Bronchial epithelial cell (primary cell): ENCODE measurements at regions not wholly inside any gene's neighbourhood (a gene's known extent, or its start where the extent isn't known, plus 50 kb on each side); places are given as distances from the start of the nearest gene placed in this dataset.

Source experiments
- DNase-seq: peaks from one replicate; pipeline ENCODE4 v3.0.0-alpha.2; 2010; ENCODE audit warnings: low read depth
- FAIRE-seq: peaks from 2 replicates; lab custom pipeline; 2011; peaks lifted over from hg19 to GRCh38; lab: Jason Lieb, UNC
- H3K27me3 ChIP-seq: 2 replicates; pipeline ENCODE4 v1.5.1; 2011; ENCODE audit warnings: low read length; ENCODE audit not compliant: control insufficient read depth, insufficient read depth
- H3K36me3 ChIP-seq: 2 replicates; pipeline ENCODE4 v1.5.1; 2011; ENCODE audit warnings: low read length; ENCODE audit not compliant: control insufficient read depth, insufficient read depth
- H3K4me3 ChIP-seq: 2 replicates; pipeline ENCODE4 v1.5.1; 2011; ENCODE audit warnings: mild to moderate bottlenecking, low read depth, low read length, control low read depth
- CTCF ChIP-seq: IDR thresholded peaks from 2 replicates; pipeline ENCODE4 v1.5.1; 2011; ENCODE audit warnings: mild to moderate bottlenecking, moderate library complexity, low read length, control low read depth, inconsistent platforms; ENCODE audit not compliant: insufficient read depth, severe bottlenecking

GRCh38 chr15:38904298-38904697 lies 339.7 kb upstream of the RASGRP1 start:
- no peak overlapping the region for H3K4me3 ChIP-seq
- no peaks in the 10 kb centered on the region for H3K27me3 ChIP-seq
- no peak for TF ChIP-seq CTCF
- DNase-seq (no peak), FAIRE-seq (no peak)
- H3K36me3 ChIP-seq: no peaks in the 10 kb centered on the region

DNA sequence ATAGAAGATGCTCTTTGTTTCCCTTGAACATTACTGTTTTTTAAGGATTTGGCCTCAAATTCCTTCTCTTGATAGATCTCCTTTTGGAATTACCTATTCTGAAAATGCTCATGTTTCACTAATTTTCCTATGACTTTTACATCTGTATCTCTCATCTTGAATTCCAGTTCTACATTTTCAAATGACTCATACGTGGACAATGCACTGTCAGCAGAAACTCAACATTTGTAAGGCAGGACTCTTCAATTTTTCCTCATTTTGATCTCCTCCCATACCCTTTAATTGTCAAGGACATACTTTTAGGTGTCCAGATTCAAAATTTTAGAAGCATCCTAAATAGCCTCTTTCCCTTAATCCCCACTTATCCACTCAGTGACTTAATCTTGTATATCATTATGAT lies 341.0 kb upstream of the RASGRP1 start:
- TF ChIP-seq CTCF: no peak
- no peak overlapping the region for H3K4me3 ChIP-seq
- DNase-seq: peak; percentile 29
- no peaks in the 10 kb centered on the region for H3K36me3 ChIP-seq
- no peaks in the 10 kb centered on the region for H3K27me3 ChIP-seq
- no peak for FAIRE-seq

DNA sequence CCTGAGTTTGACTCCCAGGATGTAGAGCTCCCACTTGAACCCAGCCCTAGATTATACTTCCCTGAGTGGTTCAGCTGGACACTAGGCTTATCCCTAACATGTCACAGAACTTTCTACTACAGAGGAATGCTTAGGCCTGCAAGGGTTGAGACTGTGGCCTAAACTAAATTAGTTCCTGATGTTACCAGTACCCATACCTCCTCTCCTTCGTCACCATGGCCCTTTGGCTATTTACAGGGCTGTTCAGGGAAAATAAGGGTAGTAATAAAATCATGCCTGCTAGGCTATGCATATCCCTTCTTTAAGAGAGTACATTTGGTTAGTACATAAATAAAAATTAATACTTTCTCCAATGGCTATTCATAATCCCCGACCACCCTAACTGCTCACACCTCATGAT lies 356.4 kb upstream of the RASGRP1 start:
- no peak for TF ChIP-seq CTCF
- no peak for FAIRE-seq
- DNase-seq: no peak
- Histone ChIP-seq H3K4me3 (no peak overlapping the region), H3K36me3 (no peaks in the 10 kb centered on the region), H3K27me3 (no peaks in the 10 kb centered on the region)

DNA sequence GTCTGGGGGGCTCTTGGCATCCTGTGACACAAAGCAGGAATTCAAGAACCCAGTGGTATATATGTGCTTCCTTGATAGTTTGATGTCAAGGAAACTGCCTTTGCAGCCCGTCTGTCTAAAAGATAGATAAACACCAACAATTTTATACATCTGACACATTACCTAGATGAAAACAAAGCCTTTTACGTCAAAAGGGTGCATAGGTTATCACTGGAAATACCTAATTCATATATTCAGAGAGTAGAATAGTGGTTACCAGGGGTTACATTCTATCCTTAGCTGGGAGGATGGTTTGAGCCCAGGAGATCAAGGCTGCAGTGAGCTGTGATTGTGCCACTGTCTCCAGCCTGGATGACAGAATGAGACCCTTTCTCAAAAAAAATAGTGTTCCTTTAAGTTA lies 356.9 kb upstream of the RASGRP1 start:
- FAIRE-seq (no peak), DNase-seq (no peak)
- no peak for TF ChIP-seq CTCF
- no peaks in the 10 kb centered on the region for H3K27me3 ChIP-seq
- no peak overlapping the region for H3K4me3 ChIP-seq
- no peaks in the 10 kb centered on the region for H3K36me3 ChIP-seq

GRCh38 chr15:38928431-38928830 lies 363.8 kb upstream of the RASGRP1 start:
- TF ChIP-seq CTCF: no peak
- no peak for FAIRE-seq

DNA sequence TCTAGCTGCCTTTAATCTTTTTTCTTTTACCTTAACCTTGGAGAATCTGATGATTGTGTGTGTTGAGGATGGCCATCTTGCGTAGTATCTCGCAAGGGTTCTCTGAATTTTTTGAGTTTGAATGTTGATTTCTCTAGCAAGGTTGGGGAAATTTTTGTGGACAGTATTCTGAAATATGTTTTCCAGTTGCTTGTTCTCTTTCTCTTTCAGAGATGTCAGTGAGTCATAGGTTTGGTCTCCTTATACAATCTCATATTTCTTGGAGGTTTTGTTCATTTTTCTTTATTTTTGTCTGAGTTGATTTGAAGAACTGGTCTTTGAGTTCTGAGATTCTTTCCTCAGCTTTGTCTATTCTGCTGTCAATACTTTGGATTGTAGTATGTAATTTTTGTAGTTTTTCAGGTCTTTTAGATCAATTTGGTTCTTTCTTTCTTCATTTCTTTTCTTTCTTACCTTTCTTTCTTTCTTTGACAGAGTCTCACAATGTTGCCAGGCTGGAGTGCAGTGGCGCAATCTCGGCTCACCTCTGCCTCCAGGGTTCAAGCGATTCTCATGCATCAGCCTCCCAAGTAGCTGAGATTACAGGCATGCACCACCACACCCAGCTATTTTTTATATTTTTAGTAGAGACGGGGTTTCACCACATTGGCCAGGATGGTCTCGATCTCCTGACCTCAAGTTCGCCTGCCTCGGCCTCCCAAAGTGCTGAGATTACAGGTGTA lies 366.4 kb upstream of the RASGRP1 start:
- H3K36me3 ChIP-seq: no peaks in the 10 kb centered on the region
- H3K27me3 ChIP-seq: no peaks in the 10 kb centered on the region
- DNase-seq: no peak
- H3K4me3 ChIP-seq: no peak overlapping the region
- TF ChIP-seq CTCF: no peak
- FAIRE-seq: no peak

More at GRCh38 chr15:38928431-38928830, 363.8 kb upstream of the RASGRP1 start:
- H3K4me3 ChIP-seq: no peak overlapping the region
- H3K36me3 ChIP-seq: no peaks in the 10 kb centered on the region
- no peaks in the 10 kb centered on the region for H3K27me3 ChIP-seq
- DNase-seq: no peak
